CD4-positive, alpha-beta T cell treated with Interleukin-17A for 1 hour (primary cell): ENCODE measurements at regions not wholly inside any gene's neighbourhood (a gene's known extent, or its start where the extent isn't known, plus 50 kb on each side); places are given as distances from the start of the nearest gene placed in this dataset.

Source experiments
- DNase-seq: peaks from one replicate; pipeline ENCODE4 v3.0.0-alpha.2; 2020

DNA sequence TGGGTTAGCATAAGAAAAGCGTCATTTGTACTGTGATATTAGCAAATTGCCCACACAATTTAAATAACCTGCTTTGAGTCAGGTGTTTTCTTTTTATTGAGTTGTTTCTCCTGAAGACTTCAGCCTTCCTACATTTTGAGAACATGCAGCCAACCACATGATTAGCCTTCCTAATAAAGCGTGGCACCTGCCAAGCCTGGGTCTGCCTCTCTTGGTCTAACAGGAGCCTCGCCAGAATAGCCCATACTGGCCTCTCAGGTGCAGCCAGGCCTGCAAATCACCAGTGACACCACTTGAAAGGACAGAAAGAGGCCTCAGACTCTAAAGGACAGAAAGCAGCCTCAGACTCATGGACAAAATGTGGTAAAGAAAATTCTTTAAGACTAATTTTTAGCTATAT, 653.8 kb downstream of the BCL11A start:
- DNase-seq = no peak

DNA sequence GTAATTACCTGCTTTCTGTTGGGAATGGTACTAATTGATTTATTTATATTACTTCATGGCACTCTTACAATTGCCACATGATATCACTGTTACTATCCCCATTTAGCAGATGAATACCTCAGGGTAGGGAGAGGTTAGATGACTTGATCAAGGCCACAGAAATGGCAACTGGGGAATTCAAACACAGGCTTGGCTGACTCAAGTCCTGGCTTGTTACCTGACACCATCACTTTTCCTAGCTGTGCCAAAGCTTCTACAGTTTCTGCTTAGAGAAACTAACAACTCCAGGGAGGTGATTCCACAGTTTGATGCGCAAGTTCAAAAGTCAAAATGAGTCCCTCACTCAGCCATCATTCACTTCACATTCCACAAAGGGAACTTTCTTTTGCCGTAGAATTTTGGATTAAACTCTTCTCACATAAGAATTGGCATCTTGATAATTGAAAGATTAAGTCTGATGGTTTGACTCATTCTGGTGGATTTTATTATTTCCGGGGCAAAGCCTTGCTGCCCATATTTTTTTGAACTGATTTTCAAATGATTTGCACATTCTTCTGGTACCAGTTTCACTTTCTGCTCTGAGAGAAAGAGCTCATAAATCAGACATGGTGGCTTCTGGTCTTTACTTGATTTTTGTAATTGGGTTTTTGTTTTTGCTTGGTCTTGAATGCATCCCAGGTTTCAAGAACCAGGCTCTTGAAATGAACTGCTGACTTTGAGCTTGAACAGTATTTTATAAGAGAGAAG, 656.8 kb downstream of the BCL11A start:
- DNase-seq = no peak

DNA sequence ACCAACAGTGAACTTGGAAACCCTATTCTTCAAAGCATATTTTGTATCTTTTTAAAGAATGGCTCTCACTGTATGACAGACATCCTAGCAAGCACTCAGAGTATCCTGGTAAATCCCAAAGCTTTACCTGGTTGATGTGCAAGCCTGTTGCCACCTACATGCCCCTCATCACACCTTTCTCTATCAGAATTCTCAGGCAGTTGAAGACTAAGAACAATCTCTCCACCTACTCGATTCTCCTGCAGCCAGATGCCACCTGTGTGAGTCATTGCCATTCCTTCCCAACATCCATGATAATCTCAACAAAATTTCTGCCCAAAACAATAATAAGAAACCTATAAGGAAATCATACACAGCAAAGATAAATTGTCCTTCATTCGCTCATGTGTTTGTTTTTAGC, 659.8 kb downstream of the BCL11A start:
- no peak for DNase-seq

DNA sequence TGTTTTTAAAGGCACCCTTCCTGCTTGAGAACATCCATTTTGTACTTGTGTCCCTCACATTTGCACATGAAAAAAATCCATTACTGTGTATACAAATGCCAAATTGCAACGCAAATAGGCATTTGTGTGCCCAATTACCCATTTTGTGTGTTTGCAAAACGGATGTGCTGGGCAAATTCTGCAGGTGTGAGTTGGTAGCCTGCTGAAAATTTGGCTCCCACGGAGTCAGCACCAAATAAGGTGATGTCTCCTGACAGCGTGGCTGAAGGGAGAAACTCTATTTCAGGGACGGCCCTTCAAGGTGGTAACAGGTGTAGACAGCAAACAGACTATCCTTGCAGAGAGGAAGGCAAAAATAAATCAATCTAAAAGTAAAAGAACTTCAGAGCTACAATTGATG, 661.1 kb downstream of the BCL11A start:
- no peak for DNase-seq

DNA sequence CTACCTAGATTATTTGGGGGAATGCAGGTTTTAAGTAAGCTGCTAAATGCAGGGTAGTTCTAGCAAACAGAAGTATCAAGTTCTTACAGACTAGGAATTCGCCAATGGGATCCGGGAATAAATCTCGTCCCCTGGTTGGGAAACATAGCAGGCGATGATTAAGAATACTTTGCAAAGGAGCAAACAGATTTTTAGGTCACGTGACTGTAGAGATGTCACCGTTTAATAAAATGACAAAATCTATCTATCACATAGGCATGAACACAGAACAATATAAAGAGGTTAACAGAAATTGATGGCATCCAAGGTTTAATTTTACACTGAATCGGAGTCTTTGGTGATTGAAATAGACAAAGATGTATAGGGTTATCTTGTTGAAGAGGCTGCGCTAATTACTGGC, 664.1 kb downstream of the BCL11A start:
- DNase-seq = no peak

DNA sequence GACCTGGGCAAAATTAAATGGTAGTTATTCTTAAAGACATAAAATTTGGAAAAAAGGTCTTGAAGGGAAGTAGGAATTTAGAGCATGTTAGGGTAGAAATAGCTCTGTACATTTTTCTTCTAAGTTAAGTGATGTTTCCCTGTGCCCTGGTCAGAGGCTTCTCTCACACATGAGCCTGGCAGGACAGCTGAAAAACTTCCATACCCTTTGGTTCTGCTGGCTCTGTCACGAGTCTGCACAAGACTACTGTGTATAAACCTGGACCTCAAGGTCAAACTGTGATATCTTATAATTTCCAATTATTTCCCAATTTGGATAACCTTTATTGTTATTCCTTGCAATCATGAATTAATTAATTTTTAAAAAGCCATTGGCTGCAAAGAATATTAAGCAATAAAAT, 664.7 kb downstream of the BCL11A start:
- DNase-seq = no peak

DNA sequence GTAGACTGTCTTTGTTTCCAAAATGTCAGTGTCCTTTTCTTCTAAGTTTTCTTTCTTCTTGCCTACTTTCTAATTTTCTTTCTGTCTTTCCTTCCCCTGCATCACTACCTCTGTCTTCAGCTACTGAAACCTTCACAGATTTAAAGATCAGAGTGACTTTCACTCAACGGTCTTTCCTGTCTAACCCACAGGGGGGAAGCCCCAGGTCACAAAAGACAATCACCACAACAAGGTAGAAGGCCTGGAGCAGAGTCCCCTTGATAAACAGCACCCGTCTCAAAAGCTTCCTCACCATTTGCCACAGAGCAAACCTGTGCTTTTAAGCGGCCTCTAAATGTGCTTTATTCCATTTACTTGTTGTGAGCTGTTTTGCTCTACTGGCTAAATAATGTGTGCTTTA, 665.4 kb downstream of the BCL11A start:
- peak; percentile 58 for DNase-seq

DNA sequence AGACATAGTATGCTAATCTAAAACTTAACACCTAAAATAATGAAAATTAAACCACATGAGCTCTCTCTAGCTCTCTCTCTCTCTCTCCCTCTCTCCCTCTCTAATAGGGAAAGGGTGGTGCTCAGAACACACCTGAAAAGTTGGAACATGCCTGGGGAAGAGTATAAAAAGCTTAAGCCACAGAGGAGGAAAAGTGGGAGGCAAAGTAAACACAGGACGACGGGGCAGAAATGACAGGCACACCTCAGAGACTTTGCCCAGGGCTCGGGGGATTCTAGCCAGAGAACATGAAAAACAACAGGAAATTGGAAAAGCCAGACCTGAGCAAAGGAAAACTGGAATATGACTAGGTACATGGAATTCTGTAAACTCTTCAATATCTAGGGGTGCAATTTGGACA, 666.1 kb downstream of the BCL11A start:
- DNase-seq = no peak

DNA sequence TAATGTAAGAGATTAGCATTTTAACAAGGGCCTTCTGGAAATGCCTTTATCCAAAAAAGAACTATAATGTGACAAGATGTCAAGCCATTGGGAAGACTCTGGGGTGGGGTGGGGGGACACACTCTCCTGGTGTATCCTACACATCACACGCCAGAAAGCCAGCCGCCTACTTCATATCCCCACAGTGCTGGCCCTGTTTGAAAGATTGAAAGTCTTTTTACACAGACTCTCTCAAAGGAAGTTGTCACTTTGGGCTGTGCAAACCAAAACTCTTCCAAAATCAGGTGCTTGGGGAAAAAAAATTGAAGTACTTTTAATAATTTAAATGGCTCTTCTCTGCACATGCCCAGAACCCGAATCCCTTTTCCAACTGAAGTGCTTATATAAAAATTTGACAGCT, 666.7 kb downstream of the BCL11A start:
- no peak for DNase-seq

DNA sequence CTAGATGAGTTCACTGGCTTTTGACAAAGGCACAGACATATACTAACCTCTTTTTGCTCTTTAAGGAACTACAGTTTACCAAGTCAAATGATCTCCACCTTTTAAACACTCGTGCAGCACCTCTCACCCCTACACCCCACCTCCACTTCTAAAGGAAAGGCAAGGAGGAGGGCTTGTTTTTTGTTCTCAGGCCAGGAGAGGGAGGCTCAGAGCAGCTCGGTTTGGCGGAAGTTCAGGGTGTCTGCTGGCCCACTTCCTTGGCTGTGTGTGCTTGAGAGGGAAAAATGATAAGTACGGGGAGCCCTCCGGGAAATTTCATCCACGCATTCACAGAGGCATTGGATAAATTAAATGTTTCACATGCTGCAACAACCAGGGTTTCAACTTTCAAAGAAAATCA, 667.9 kb downstream of the BCL11A start:
- DNase-seq = peak; percentile 11

DNA sequence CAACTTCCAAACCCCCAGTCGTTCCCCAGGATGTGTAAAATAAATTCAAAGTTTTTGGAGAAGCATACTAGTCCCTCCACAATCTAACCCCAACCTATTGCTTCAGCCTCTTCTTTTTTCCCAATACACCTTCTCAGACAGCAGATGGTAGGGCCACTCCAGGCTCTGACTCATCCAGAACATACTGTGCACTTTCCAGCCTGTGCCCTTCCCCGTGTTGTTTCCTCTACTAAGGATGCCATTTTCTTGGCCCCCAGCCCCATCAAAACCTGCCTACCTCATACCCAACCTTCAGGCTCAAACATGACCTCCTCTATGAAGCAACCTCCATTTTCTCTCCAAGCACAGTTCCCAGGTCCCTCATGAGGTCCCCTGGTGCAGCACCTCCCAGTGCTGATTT, 669.3 kb downstream of the BCL11A start:
- DNase-seq = no peak

DNA sequence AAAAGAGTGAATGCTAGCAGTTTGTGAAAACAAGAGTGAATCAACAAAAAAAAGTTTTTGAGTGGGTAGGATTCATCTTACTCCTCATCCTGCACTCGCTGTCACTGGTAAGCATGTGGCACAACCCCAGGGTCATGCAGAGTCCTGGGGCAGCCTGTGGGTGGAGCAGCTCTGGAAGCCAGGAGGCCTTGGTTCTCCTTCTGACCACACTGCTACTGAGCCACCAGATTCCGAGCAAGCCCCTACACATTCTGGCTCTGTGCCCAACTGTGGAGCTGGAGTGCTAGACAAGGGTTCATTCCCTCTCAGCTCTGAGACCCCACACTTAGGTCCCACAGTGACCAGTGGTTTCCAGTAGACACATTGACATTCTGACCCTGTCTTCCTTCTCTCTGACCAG, 670.6 kb downstream of the BCL11A start:
- DNase-seq = no peak

DNA sequence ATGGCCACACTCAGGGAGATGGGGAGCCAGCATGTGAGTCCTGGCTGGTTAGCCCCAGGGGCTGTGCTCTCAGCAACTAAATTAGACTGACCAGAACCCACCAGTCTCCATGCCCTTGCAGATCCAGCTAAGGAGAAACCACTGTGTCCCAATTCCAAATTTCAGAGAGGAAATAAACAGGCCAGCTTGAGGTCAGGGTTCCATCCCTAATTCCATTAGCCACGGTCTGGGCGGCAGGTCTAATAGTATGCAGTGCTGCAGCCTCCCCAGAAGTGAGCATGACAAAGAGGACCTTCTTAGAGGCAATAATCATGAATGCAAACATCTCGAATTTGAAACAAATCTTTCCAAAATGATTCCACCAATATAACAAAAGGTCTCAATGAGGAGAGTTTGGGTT, 671.2 kb downstream of the BCL11A start:
- DNase-seq = no peak

DNA sequence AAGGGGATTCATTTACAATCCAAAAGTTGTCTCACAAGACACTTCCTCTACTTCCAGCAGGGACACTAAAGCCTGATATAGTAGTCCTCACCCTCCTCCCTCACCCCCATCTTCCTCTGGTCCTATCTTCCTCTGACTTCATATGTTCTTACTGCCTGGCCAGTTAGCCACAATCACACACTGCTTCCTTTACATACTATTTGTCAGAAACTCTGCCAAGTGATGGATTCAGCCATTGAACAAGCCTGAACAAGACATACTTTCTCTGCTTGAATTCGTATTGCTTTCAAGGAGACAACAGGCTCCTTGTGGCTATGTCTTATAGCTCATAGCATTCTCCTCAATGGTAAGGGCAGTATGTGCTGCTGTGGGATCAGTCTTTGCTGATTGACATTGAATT, 672.2 kb downstream of the BCL11A start:
- DNase-seq = no peak

DNA sequence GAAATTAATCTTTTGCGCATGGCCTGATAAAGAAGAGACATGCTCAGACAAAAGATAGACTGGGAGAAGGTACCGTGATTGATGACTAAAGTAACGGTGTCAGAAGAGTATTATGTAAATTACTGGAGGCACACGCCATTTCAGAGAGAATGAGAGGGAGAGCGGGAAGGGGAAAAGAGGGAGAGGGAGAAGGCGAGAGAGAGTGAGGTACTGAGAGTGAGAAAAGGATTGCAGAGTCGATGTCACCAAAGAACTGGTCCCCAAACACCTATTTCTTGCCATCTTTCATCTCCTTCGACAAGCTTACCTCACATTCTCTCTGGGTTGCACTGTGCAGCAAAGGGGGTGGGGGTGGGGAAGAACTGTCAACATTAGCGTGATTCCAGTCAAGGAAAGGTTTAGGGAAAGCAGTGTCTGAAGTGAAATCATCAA, 673.7 kb downstream of the BCL11A start:
- DNase-seq = no peak

DNA sequence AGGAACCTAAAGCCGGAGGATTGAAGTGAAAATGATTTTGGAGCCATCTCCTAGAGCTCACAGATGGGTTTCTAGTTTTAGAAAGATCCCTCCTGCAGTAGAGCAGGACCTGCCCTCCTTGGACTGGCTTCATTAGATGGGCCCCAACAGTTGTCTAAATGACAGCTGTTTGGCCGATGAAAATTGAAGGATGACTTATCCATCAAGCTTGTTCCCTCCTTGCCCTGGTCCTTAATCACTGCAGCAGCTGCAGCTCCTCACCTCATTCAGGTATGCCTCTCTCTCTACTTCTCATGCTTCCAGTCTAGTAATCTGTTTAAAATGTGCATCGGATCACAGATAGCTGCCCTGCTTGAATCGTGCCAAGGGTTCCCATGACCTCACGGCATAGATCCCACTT, 677.6 kb downstream of the BCL11A start:
- no peak for DNase-seq

DNA sequence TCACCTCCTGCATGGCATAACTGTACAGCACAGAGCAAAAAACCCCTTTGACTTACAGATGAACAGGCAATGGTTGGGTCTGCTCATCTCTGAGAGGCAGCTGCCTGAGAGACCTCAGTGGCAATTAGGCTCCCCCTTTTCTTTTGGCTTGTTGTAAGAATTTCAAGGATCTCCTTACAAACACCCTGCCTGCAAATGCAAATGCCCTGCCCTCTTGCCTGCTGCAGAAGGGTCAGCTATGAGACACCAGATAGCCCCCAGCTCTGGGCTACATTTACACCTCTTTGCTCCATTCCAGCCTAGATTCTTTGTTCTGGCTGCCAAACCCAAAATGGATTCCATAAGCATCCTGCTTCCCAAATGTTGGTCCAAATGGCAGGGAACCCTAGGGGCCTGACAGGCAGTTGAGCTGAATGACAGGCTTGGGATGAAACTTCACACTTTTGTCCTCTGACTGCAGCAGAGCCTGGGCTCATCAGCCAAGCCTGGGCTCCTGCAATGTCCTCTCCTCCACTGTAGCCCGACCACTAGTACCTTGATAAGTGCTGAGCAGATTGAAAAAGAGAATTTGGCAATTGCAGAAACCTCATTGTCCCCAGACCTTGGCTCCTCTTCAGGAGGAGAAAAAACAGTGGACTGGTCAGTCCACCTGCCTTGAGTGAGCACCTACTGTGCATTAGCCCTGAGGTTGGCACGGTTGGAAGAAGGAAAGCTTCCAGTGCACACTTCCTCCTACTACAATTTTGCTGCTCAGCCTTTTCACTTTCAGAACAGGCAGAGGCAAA, 678.3 kb downstream of the BCL11A start:
- DNase-seq = no peak

DNA sequence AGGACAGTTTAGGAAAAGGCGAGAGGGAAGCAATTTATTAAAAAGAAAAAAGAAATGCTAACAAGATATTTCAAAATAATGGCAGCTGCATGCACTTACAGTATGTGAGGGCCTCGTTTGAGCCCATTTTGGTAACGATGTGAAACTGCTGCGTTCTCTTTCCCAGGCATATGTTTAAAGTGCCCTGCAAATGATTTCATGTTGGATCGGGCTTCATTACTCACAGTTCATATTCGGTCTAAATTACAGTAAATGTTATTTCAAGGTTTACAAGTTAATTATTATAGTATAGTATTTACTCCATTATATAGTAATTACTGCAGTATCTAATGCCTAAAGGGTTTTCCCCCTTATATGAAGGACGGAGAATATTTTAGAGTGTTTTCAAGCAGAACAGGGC, 679.1 kb downstream of the BCL11A start:
- no peak for DNase-seq

DNA sequence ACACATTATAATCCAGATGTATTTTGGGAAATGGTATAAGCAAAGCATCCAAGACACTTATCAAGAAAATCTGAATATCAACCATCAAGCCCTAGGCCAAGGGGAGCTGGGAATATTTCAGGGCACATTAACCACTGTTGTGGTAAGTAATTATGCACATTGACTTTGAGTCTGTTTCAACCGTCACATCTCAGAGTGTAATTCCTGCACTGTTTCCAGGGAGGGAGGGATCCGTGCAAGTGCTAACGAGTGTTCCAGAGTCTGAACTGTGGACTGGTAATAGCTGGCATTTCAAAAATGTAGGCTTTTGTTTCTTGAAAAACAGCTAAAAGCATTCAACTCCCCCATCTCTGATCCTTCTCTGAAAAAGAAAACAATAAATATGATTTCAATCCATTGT, 681.6 kb downstream of the BCL11A start:
- DNase-seq = no peak

DNA sequence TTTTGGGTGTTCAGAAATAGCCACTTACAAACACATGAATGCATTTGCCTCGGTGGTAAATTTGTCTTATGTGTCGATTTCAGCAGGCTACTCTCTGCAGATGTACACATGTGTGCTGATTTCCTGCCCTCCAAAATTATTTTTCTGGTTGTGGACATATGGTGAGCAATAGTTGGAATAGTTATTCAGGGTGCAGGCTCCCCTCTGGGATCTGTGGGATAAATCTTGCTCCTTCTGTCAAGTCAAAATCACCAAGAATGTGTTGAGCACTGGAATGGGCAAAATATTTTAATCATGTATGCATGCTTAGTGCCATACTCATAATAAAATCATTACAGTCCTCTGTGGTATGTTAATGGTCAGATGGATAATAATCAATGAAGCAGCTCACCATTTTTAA, 684.5 kb downstream of the BCL11A start:
- no peak for DNase-seq

DNA sequence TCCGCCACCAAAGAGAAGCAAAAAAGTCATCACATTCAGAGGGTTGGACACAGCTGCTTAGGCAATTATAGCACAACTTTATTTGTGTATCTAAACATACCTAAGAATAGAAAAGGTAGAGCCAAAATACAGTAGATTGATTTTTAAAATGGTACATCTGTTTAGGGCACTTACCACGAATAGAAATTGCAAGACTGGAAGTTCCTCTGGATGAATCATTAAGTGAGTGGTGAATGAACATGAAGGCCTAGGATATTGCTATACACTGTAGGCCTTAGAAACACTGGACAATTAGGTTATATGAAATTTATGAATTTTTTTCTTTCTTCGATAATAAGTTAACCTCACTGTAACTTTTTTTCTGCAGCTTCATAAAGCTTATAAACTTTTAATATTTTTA, 687.0 kb downstream of the BCL11A start:
- no peak for DNase-seq

DNA sequence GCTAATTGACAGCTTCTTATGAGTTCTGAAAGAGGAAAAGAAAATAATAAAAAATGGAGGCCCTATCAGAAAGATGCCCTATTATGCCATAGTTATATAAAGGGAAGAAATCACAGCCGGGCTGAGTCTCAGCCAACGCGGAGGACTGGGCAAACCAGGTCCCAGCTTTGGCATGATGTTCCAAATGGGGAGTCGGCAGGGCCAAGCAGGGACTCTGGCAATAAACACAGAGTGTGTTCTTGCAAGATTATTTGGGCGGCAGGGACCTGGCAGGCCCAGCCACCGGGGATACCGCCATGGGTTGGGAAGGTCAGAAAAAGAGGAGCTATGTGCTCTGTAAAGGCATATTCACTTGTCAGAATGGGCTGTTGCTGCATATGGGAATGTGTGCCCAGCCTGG, 694.9 kb downstream of the BCL11A start:
- no peak for DNase-seq

DNA sequence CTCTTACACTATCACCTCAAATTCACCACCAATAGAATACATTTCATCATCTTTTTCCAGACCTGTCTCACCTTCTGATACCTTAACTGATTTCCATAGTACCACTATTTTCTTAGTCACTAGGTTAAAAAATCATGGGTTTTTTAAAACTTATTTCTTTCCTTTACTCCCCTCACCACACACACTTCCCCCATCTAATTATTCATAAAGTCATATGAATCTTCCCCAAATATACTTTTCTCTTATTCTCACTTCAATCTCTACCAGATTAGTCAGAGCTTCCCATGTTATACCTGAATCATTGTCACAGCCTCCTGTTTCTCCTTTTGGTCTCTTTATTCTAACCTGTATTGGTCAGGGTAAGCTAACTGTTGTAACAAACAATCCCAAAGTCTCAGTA, 696.3 kb downstream of the BCL11A start:
- DNase-seq = no peak

DNA sequence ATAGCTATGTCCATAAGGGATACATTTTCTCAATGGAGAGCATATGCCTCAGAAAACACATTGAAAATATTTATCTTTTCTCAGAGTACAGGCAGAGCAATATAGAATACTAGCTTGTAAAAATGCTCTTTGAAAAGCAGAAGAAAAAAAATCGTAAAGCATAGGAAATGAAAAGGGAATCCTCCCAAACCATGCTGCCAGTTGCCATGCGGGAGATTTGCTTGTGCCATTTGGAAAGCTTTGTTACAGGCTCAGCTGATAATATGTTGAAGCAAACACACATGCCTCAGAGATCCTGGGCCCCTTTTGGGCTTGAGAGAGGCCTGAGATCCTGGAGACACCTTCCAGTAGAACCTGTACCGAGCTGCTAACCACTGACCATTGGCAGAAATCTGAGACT, 697.1 kb downstream of the BCL11A start:
- DNase-seq = no peak

DNA sequence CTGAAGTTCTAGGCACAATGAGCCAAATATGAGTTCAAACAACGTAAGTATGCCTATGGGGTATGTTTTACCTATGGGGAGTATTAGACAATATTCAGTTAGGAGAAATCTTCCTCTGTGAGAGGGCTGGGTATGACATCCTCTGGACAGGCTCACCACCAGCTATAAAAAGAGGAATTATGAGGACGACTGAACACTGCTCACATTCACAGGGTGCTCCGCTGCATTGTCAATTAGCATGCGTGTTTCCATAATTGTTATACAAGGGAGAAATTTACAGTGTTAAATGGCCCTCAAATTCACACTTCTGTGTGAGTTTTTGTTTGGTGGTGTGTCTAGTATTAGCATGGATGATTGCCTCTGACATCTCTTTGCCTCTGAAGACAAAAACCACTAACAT, 700.4 kb downstream of the BCL11A start:
- DNase-seq = no peak
